NCI-H1694 (cell line): ENCODE measurements at regions not wholly inside any gene's neighbourhood (a gene's known extent, or its start where the extent isn't known, plus 50 kb on each side); places are given as distances from the start of the nearest gene placed in this dataset.

Experiments
- DNase-seq: peaks from one replicate; lab custom pipeline; 2025; lab: John Stamatoyannopoulos, UW

DNA sequence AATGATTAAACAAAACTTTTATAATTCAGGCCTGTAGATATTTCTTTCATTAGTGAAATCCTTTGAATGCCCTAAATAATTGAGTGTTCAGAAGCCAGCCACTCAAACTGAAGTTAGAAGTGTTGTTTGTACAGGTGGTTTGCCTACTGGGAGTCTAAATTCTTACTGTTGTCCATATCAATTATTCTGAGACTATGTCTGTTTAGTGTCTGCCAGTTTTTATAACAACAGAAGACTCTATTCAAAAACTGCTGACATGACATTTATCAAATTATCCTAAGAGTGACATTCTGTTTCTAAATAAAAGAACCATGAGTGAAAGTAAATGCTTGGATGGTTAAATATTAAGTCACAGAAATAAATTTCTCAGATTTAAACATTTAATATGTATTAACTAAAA lies 375.1 kb downstream of the FAT4 start:
- no peak for DNase-seq

GRCh38 chr4:125693228-125693627 lies 378.5 kb downstream of the FAT4 start:
- DNase-seq, result no peak

- no peak for DNase-seq
Observed at GRCh38 chr4:125702406-125702805, 387.7 kb downstream of the FAT4 start.

GRCh38 chr4:125703443-125703842 lies 388.7 kb downstream of the FAT4 start:
- DNase-seq, result no peak

DNA sequence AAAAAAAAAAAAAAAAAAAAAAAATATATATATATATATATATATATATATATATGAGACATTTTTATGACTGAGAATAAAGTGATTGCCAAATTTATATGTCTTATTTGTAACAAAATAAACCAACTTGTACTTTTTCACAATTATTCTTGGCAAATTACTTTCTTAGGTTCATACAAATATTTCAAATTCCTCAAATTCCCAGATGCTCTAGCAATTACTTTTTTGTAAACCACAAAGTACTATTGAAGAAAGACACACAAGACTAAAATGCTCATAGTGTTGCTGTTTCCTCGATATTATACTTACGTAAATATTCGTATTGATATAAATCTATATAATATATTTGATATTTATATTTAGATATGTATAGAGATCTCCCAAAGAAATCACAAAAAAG lies 390.0 kb downstream of the FAT4 start:
- DNase-seq, result no peak

DNA sequence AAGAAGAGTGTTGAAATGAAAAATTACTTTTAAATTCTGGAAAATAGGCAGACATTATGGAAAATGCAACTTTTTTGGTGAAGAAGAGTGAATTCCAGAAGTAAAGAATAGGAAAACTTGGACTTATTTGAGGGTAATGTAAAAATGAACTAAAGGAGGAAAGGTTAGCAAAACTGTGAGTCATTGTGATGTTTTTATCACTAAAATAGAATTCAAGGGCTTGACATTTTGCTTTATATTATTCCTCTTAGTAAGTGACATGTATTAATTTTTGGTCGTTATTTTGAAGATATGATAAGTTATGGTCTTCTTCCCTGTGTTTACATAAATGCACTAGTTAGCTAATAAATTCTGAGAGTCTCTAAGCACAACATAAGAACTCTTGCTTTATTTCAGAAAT lies 390.9 kb downstream of the FAT4 start:
- DNase-seq, result no peak

DNA sequence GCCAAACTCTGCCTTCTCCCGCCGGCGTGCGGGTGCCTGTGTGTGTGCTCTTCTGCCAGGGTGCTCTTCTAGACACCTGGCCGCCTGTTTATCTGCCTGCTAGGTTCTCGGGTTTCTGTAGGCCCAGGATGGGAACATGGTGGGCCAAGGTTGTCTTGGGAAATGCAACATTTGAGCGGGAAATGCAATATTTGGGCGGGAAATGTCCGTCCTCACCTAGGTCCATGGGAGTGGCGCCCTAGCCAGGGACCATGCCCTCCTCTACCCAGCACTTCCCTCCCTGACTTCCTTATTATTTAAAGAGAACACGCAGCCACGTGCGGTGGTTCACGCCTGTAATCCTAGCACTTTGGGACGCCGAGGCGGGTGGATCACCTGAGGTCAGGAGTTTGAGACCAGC lies 392.6 kb downstream of the FAT4 start:
- DNase-seq, result no peak

DNA sequence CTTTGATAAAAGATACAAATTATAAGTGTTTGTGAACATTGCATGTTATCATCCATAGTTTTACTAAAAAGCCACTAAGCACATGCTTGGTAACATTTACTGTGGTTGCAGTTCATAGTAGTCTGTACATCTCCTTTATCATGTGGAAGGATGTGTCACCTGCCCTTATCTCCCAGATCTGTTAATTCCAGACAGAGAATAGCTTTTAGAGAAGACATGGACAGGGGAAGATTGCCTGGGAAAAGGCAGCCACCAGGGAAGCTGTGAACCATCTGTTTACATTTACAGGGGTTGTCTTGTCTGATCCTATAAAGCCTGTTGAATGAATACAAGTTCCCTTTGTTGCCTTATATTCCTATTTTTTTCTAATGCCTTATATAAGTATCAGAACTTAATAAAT lies 396.0 kb downstream of the FAT4 start:
- no peak for DNase-seq

DNA sequence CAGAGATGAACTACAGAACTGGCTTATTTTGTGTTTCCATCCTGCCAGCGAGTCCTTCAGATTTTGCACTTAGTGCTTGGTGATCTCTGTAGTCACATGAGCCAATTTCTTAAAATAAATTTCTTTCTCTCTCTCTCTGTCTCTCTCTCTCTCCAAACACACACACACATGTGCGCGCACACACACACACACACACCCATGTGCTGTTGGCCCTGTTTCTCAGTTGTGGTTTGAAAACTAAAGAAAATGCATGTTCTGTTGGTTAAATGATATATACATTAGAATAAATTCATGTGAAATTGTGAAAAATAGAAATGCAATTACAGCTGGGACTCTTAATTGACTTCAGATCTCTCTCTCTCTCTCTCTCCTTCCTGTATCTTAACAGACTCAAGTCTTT lies 399.3 kb downstream of the FAT4 start:
- no peak for DNase-seq

- no peak for DNase-seq
Observed at GRCh38 chr4:125714845-125715244, 400.1 kb downstream of the FAT4 start.

GRCh38 chr4:125719987-125720386 lies 405.2 kb downstream of the FAT4 start:
- no peak for DNase-seq

DNA sequence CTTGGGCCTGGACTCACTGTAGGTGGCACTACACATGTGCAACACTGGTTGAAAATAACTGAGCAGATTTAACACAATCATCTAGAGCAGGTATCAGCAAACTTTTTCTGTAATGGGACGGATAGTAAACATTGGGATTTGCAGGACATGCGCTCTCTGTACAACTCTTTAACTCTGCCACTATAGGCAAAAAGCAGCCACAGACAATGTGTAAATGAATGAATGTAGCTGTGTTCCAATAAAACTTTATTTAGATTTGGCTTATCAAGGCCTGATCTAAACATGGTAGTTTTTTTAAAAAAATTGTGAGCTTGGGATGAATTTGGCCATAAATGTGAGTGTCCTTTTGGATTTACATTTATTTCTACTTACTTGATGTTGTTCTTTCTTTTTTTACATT lies 407.3 kb downstream of the FAT4 start:
- DNase-seq, result no peak

DNA sequence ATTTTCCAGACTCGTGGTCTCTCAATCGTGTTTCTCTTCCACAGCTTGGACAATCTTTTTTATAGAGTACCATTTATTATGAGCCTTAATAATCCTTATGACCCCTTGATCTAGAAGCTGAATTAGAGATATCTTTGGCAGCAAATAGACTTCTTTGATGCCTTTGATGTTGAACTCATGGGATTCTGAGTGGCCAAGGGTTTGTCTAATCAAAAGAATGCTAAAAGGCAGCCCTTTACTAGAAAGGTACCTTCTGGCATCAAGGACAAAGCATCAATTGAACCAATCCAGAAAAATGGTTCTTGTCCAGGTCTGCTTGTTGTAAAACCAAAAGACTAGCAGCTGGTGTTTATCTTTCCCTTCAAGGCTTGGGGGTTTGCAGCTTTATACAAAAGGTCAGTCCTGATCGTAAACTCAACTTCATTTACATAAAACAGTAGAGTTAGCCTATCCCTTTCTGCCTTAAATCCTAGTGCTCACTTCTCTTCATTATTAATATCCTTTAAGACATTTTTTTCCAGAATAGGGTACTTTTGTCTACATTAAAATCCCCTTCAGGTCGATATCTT lies 411.3 kb downstream of the FAT4 start:
- DNase-seq, result no peak

GRCh38 chr4:125727931-125728330 lies 413.2 kb downstream of the FAT4 start:
- DNase-seq, result no peak

- DNase-seq, result no peak
Observed at GRCh38 chr4:125728568-125728967, 413.8 kb downstream of the FAT4 start.

GRCh38 chr4:125729171-125729570 lies 414.4 kb downstream of the FAT4 start:
- DNase-seq, result no peak

GRCh38 chr4:125732632-125733031 lies 417.9 kb downstream of the FAT4 start:
- DNase-seq, result no peak

DNA sequence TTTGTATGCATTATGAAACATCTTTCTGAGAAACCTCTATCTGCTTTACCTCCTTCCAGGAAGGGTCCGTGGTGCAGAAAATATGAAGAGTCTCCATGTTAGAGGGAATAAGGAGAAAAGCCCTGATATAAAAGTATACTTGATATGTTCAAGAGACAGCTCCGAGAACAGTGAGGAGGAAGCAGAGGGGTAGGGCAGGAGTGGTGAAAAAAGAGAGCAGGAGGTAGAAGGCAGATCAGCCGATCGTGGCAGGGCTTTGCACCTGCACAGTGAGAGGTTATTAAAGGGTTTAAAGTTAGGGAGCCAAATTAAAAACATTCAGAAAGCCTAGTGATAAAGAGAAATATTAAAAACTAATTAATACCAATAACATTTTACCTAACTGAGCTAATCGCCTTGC lies 419.7 kb downstream of the FAT4 start:
- no peak for DNase-seq

DNA sequence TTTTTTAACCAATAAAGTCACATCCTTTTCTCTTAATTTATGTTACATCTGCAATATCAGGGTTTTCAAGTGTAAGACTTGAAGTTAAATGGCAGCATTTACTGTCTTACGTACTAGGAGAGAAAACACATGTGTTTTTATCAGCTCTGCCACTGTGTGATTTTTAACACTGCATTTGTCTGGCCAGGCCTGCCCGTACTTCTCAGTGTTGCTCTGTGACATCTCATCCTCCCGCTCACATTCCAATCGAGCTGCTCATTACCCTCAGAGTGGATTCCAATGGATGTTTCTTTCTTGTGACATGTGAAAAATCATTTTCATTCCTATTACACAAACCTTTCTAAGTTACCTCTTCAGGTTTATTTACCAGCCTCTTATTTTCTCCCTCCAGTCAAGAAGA lies 420.3 kb downstream of the FAT4 start:
- no peak for DNase-seq

DNA sequence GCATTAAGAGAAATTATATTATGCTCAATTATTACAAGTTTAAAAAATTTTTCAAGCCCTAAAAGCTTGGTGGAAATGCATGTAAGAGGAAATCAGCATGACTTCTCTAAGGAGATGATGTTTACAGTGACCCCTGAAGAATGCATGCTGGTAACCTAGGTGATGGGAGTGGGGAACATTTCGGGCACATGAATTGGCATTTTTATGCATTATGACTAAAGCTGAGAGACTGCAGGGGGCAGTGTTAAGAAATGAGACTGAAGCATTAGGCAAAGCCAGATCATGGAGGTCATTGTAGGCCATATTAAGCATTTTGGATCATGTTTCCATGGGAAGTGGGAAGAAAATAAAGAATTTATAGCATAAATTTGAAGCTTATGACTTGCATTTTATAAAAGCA lies 421.3 kb downstream of the FAT4 start:
- DNase-seq, result no peak

DNA sequence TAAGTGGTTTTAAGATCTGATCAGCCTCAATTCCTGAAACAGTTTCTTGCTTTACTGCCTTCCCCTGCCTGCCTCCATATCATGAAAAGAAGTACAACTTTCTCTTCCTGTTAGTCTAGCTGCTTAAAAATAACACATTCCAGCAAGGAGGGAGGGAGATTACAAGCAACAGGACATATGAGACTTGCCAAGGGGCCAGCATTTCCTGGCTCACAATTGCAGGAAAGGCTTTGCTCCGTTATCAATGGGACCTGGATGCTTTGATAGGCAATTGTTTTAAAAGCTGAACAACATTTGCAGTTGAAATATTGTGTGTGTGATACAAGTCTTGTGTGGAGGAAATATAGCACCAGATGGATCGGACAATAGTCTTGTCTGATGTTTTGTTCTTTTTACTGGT lies 425.0 kb downstream of the FAT4 start:
- no peak for DNase-seq

- DNase-seq, result no peak
Observed at GRCh38 chr4:125741825-125742452, 427.2 kb downstream of the FAT4 start.

GRCh38 chr4:125744891-125745364 lies 430.2 kb downstream of the FAT4 start:
- DNase-seq, result no peak

DNA sequence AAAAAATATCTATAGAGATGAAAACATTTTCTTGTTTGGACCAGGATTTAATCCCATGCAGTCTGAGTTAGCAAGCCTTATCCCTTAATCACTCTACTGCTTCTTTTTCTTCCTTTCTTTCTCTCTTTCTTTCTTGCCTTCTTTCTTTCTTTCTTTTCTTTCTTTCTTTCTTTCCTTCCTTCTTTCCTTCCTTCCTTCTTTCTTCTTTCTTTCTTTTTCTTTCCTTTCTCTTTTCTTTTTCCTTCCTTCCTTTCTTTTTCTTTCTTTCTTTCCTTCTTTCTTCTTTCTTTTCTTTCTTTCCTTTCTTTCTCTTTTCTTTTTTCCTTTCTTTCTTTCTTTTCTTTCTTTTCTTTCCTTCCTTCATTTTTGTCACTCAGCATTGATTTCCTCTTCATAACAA lies 434.6 kb downstream of the FAT4 start:
- no peak for DNase-seq
